IMR-90 (cell line): ENCODE measurements at regions not wholly inside any gene's neighbourhood (a gene's known extent, or its start where the extent isn't known, plus 50 kb on each side); places are given as distances from the start of the nearest gene placed in this dataset.

Experiments used
- ATAC-seq: fragments of 200-7000 bp; cut with Tn5 transposase; 2 replicates; pipeline ENCODE4 v1.9.1; 2020; ENCODE audit warnings: low read depth, mild to moderate bottlenecking, moderate library complexity
- BruUV-seq: library from RNA; stranded (reverse); fragments of 400-500 nt; replicated peaks from 2 replicates; lab custom pipeline; 2021; lab: Mats Ljungman, UMichigan
- CTCF ChIA-PET: fragments of 300-600 bp; formaldehyde crosslinking; extraction: SDS; loops from one replicate; lab custom pipeline; 2021; ENCODE audit warnings: antibody characterized with exemption; lab: Yijun Ruan, JAX
- POLR2A ChIA-PET: fragments of 300-600 bp; sonication (Branson Sonifier 250); formaldehyde crosslinking; loops from one replicate; lab custom pipeline; 2022; ENCODE audit warnings: antibody characterized with exemption; ENCODE audit not compliant: unreplicated experiment; lab: Charles Lee
- DNase-seq: peaks from one replicate; pipeline ENCODE4 v3.0.0; 2013
- H2AFZ ChIP-seq: replicated peaks from 2 replicates; pipeline ENCODE3; 2013; ENCODE audit warnings: low read length, mild to moderate bottlenecking; ENCODE audit not compliant: poor library complexity
- H2AK5ac ChIP-seq: 2 replicates; pipeline ENCODE4 v1.6.1; 2013; ENCODE audit warnings: low read depth, low read length, inconsistent platforms
- H2AK9ac ChIP-seq: replicated peaks from 2 replicates; pipeline ENCODE3; 2013; ENCODE audit warnings: mild to moderate bottlenecking, low read depth, low read length, moderate library complexity; ENCODE audit not compliant: poor library complexity
- H2BK120ac ChIP-seq: 2 replicates; pipeline ENCODE4 v1.6.1; 2013; ENCODE audit warnings: low read depth, low read length, inconsistent platforms
- H2BK15ac ChIP-seq: 3 replicates; pipeline ENCODE4 v1.6.1; 2013; ENCODE audit warnings: low read depth, low read length, inconsistent platforms
- H2BK20ac ChIP-seq: 2 replicates; pipeline ENCODE4 v1.6.1; 2013; ENCODE audit warnings: low read depth, mild to moderate bottlenecking, inconsistent platforms, low read length, moderate library complexity
- H2BK5ac ChIP-seq: 2 replicates; pipeline ENCODE4 v1.6.1; 2013; ENCODE audit warnings: mild to moderate bottlenecking, low read depth, low read length, inconsistent platforms; ENCODE audit not compliant: poor library complexity, severe bottlenecking
- H3K14ac ChIP-seq: replicated peaks from 2 replicates; pipeline ENCODE4 v1.6.1; 2013; ENCODE audit warnings: low read depth, low read length, inconsistent platforms
- H3K18ac ChIP-seq: 2 replicates; pipeline ENCODE4 v1.6.1; 2013; ENCODE audit warnings: low read depth, low read length, control low read depth
- H3K23ac ChIP-seq: 2 replicates; pipeline ENCODE4 v1.6.1; 2013; ENCODE audit warnings: low read depth, low read length, inconsistent platforms
- H3K27ac ChIP-seq: 2 replicates; pipeline ENCODE4 v1.5.1; 2013; ENCODE audit warnings: mild to moderate bottlenecking, control low read depth, low read length; ENCODE audit not compliant: insufficient read depth
- H3K27me3 ChIP-seq: 2 replicates; pipeline ENCODE4 v1.6.1; 2013; ENCODE audit warnings: low read length; ENCODE audit not compliant: control insufficient read depth, insufficient read depth
- H3K36me3 ChIP-seq: 2 replicates; pipeline ENCODE4 v1.6.1; 2013; ENCODE audit warnings: low read length, mixed read lengths; ENCODE audit not compliant: control insufficient read depth, insufficient read depth
- H3K4ac ChIP-seq: 2 replicates; pipeline ENCODE4 v1.6.1; 2013; ENCODE audit warnings: low read depth, low read length, inconsistent platforms
- H3K4me1 ChIP-seq: 2 replicates; pipeline ENCODE4 v1.6.1; 2013; ENCODE audit warnings: low read length, mixed read lengths; ENCODE audit not compliant: control insufficient read depth, insufficient read depth
- H3K4me2 ChIP-seq: 2 replicates; pipeline ENCODE4 v1.6.1; 2013; ENCODE audit warnings: low read depth, mild to moderate bottlenecking, control low read depth, low read length, moderate library complexity
- H3K4me3 ChIP-seq: 2 replicates; pipeline ENCODE4 v1.5.1; 2013; ENCODE audit warnings: low read depth, mild to moderate bottlenecking, control low read depth, low read length, moderate library complexity; ENCODE audit not compliant: insufficient read depth
- H3K56ac ChIP-seq: 2 replicates; pipeline ENCODE4 v1.6.1; 2013; ENCODE audit warnings: low read length, inconsistent platforms; ENCODE audit not compliant: insufficient read depth; ENCODE audit errors: extremely low read depth
- H3K79me1 ChIP-seq, 2 experiments: 2 replicates each; pipeline ENCODE4 v1.6.1; 2013; ENCODE audit warnings: low read length in 2 of 2, inconsistent platforms in 1 of 2, low read depth in 1 of 2
- H3K9ac ChIP-seq: 2 replicates; pipeline ENCODE4 v1.6.1; 2013; ENCODE audit warnings: low read depth, low read length, control low read depth
- H3K9me1 ChIP-seq: 2 replicates; pipeline ENCODE4 v1.6.1; 2013; ENCODE audit warnings: low read length, inconsistent platforms; ENCODE audit not compliant: insufficient read depth
- H3K9me3 ChIP-seq: 2 replicates; pipeline ENCODE4 v1.6.1; 2013; ENCODE audit warnings: low read length; ENCODE audit not compliant: control insufficient read depth, insufficient read depth
- H4K20me1 ChIP-seq: 2 replicates; pipeline ENCODE4 v1.6.1; 2013; ENCODE audit warnings: low read length, inconsistent platforms; ENCODE audit not compliant: insufficient read depth
- H4K5ac ChIP-seq: 2 replicates; pipeline ENCODE4 v1.6.1; 2013; ENCODE audit warnings: mild to moderate bottlenecking, low read depth, low read length, control low read depth
- H4K8ac ChIP-seq, 2 experiments: 2 replicates each; pipeline ENCODE4 v1.6.1; 2013; ENCODE audit warnings: low read depth in 2 of 2, low read length in 2 of 2, control low read depth in 1 of 2, inconsistent platforms in 1 of 2
- H4K91ac ChIP-seq: 2 replicates; pipeline ENCODE4 v1.6.1; 2013; ENCODE audit warnings: low read depth, low read length, inconsistent platforms; ENCODE audit not compliant: insufficient read depth
- BHLHE40 ChIP-seq: fragments of 150-350 bp; IDR thresholded peaks from 2 replicates; pipeline ENCODE4 v1.6.1; 2016; ENCODE audit warnings: mild to moderate bottlenecking, low read depth, low read length
- CEBPB ChIP-seq: IDR thresholded peaks from 2 replicates; pipeline ENCODE4 v1.6.1; 2012; ENCODE audit warnings: low read depth, low read length, improper control_type of control experiment
- MAFK ChIP-seq: IDR thresholded peaks from 2 replicates; pipeline ENCODE4 v1.6.1; 2012; ENCODE audit warnings: low read depth, low read length, improper control_type of control experiment
- RCOR1 ChIP-seq: IDR thresholded peaks from 2 replicates; pipeline ENCODE4 v1.6.1; 2012; ENCODE audit warnings: mild to moderate bottlenecking, low read length, improper control_type of control experiment; ENCODE audit not compliant: insufficient replicate concordance
- SMC3 ChIP-seq: fragments of 150-350 bp; IDR thresholded peaks from 2 replicates; pipeline ENCODE4 v1.6.1; 2016; ENCODE audit warnings: low read depth, mild to moderate bottlenecking, antibody characterized with exemption, low read length, moderate library complexity
- WGBS, 2 experiments: methylation state at CpG; one replicate each; pipeline versions ENCODE4 v1.1.5 to v1.1.7; 2013; ENCODE audit warnings: missing lambda C conversion rate in 2 of 2; ENCODE audit not compliant: insufficient read length in 1 of 2; ENCODE audit errors: extremely low coverage in 2 of 2; 5-methylcytosine and 5-hydroxymethylcytosine counted together
- dilution Hi-C: fragments of 300-500 bp; cut with HindIII; formaldehyde crosslinking; loops from one replicate; pipeline ENCODE4 v1.14.3; 2018; ENCODE audit warnings: low sequenced_read_pairs; ENCODE audit not compliant: unreplicated experiment
- in situ Hi-C: fragments of 300-500 bp; cut with MboI; formaldehyde crosslinking; loops from 3 replicates; pipeline ENCODE4 v1.14.3; 2019; ENCODE audit warnings: low sequenced_read_pairs, inconsistent platforms, mixed read lengths
- intact Hi-C: fragments of 100-400 bp; cut with micrococcal nuclease; formaldehyde crosslinking; loops from 2 replicates; pipeline ENCODE4 v1.10.0; 2022
- TF ChIP-seq, protein P1 (sequence below): fragments of 150-350 bp; IDR thresholded peaks from 2 replicates; pipeline ENCODE4 v1.6.1; 2017; ENCODE audit warnings: mild to moderate bottlenecking, antibody characterized with exemption, low read length, low read depth

GRCh38 chr3:140816372-140817195 lies 125.1 kb upstream of the SLC25A36 start:
- Histone ChIP-seq H3K14ac (no peak overlapping the region), H2BK15ac (no peak overlapping the region), H3K27me3 (no peaks in the 10 kb centered on the region), H3K4me2 (no peak overlapping the region), H4K8ac (no peak overlapping the region), H2BK20ac (no peak overlapping the region), H4K91ac (no peak overlapping the region), H2BK5ac (no peak overlapping the region), H3K36me3 (no peaks in the 10 kb centered on the region), H2AFZ (no peak overlapping the region), H3K79me1 (no peaks in the 10 kb centered on the region), H2BK120ac (no peak overlapping the region), H3K56ac (no peak overlapping the region), H3K9ac (no peak overlapping the region), H3K18ac (no peak overlapping the region), H3K4ac (no peak overlapping the region), H3K27ac (no peak overlapping the region), H3K9me1 (no peaks in the 10 kb centered on the region), H2AK9ac (no peak overlapping the region), H3K4me1 (no peaks in the 10 kb centered on the region), H3K9me3 (no peaks in the 10 kb centered on the region), H3K4me3 (no peak overlapping the region), H2AK5ac (no peak overlapping the region), H4K20me1 (no peaks in the 10 kb centered on the region), H4K5ac (no peak overlapping the region), H3K23ac (no peak overlapping the region)
- POLR2A ChIA-PET = no interaction called here
- DNase-seq = no peak
- intact Hi-C loops = no loop called here
- TF ChIP-seq, protein P1, sequence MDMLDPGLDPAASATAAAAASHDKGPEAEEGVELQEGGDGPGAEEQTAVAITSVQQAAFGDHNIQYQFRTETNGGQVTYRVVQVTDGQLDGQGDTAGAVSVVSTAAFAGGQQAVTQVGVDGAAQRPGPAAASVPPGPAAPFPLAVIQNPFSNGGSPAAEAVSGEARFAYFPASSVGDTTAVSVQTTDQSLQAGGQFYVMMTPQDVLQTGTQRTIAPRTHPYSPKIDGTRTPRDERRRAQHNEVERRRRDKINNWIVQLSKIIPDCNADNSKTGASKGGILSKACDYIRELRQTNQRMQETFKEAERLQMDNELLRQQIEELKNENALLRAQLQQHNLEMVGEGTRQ = no peak
- TF ChIP-seq MAFK = no peak
- no peak for TF ChIP-seq RCOR1
- no peak for TF ChIP-seq CEBPB
- TF ChIP-seq BHLHE40 = no peak
- no peak for TF ChIP-seq SMC3
- WGBS, 2 experiments = no CpG with 5 or more reads among the region's 6 CpGs
- BruUV-seq = no TSS peak
- dilution Hi-C loops = no loop called here
- CTCF ChIA-PET = no interaction called here
- in situ Hi-C loops = no loop called here
- no peak for ATAC-seq
